GM10266 (cell line): ENCODE measurements at regions not wholly inside any gene's neighbourhood (a gene's known extent, or its start where the extent isn't known, plus 50 kb on each side); places are given as distances from the start of the nearest gene placed in this dataset.

ENCODE experiments used
- DNase-seq: peaks from one replicate; pipeline ENCODE4 v3.0.0; 2012; ENCODE audit errors: extremely low spot score
- CTCF ChIP-seq: IDR thresholded peaks from 2 replicates; pipeline ENCODE4 v1.5.1; 2012; ENCODE audit warnings: mild to moderate bottlenecking, low read depth; ENCODE audit not compliant: control insufficient read depth, insufficient read depth; ENCODE audit errors: missing control alignments

DNA sequence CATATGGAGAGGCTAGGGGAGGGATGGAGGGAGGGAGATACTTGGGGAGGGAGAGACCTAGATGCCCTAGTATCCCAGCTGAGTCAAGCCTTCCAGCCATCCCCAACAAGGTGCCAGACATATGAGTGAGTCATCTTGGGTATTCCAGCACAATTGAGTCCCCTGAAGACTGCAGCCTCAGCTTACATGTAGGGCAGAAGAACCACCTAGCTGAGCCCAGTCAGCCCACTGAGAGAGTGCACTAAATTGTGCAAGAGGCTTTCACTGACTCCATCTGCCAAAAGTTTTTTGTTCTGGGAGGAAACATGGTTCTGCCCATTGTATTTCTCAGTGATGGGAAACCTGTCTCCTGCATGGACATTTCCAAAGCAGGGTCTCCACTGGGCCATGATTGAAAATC is 76.4 kb downstream of the FOXD2 start:
- no peak for TF ChIP-seq CTCF
- no peak for DNase-seq

- DNase-seq = no peak
- TF ChIP-seq CTCF = no peak
These were observed 77.4 kb downstream of the FOXD2 start for GRCh38 chr1:47515164-47515789.

- no peak for DNase-seq
- no peak for TF ChIP-seq CTCF
These were observed 80.1 kb downstream of the FOXD2 start for GRCh38 chr1:47517946-47518345.

GRCh38 chr1:47519491-47519890 is 81.6 kb downstream of the FOXD2 start:
- no peak for TF ChIP-seq CTCF

DNA sequence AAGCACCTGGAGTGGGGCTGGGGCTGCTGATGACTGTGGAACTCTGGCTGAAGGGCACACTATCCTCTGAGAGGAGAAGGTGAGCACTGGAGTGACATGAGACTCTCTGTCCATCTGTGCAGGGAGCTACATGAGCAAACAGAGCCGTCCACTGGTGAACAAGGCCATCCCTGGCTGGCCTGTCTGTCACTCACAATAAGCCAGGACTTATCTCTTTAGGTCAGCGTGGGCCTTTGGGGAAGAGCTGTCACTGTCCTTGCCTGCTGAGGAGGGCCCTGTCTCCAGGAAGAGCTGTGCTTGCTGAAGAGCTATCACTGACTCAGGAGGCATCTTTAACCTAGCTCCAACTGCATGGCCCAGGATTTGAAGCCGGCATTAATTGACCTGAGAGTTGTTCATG is 82.1 kb downstream of the FOXD2 start:
- TF ChIP-seq CTCF = no peak

More at GRCh38 chr1:47519491-47519890, 81.6 kb downstream of the FOXD2 start:
- no peak for DNase-seq

DNA sequence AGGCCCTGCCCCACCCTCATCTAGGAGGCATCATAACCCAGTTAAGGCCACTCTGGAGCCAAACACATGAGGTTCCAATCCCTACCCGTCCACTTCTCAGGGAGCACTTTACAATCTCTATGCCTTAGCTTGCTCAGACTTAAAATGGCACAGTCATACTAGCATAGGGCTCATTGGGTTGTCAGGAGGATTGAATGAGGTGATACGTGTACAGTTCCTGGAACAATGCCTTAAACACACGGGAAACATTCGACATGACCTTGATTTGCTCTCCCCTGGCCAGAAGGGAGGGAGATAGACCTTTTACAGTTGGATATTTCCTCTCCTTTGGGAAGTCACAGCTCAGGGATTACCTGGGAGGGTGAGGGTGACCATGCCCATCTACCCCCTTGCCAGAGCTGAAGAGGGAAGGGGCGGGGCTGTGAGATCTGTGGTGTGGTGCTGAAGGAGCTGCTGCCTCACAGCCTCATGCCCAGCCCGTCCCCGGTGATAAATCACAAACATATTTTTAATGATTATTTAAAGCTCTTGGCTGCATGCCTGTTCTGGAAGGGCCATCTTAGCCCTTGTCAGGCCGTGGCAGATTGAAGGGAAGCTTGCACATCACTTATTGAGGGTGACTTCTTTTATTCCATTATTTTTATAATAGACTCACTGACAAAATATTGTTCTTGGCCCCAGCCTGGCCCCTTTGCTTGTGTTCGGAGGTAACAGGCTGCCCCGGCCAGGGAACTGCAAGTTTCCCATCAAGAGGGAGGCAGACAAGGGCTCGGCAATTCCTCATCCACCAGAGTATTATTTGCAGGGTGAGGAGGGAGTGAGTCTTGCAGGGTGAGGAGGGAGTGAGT is 83.4 kb downstream of the FOXD2 start:
- DNase-seq = no peak
- TF ChIP-seq CTCF = no peak

More for the DNA sequence above, 82.1 kb downstream of the FOXD2 start:
- no peak for DNase-seq
